A549 (cell line): ENCODE measurements at regions not wholly inside any gene's neighbourhood (a gene's known extent, or its start where the extent isn't known, plus 50 kb on each side); places are given as distances from the start of the nearest gene placed in this dataset.

Experiments
- ATAC-seq, 2 experiments: fragments of 200-7000 bp in 1 of 2; fragments of >200 bp in 1 of 2; cut with Nextera tagmentation in 1 of 2; cut with Tn5 transposase in 1 of 2; 3 replicates each; pipeline versions ENCODE4 v1.8.0 to v1.9.1; 2018 to 2020; ENCODE audit warnings: mild to moderate bottlenecking in 1 of 2, moderate library complexity in 1 of 2
- CTCF ChIA-PET: fragments of 300-600 bp; sonication (Branson Sonifier 250); formaldehyde crosslinking; extraction: SDS; loops from one replicate; lab custom pipeline; 2021; ENCODE audit warnings: antibody characterized with exemption, inconsistent platforms; lab: Yijun Ruan, JAX
- POLR2A ChIA-PET: fragments of 350-600 bp; formaldehyde crosslinking; extraction: SDS; loops from one replicate; lab custom pipeline; 2021; ENCODE audit warnings: antibody characterized with exemption, inconsistent platforms; lab: Yijun Ruan, JAX
- DNase-seq, 2 experiments: peaks; one replicate each; pipeline versions ENCODE4 v3.0.0 to v3.0.0-alpha.2; 2011 to 2016; ENCODE audit warnings: low read depth in 1 of 2, low spot score in 1 of 2
- FAIRE-seq: peaks from 2 replicates; lab custom pipeline; 2011; peaks lifted over from hg19 to GRCh38; lab: Jason Lieb, UNC
- H3K27ac ChIP-seq, 2 experiments: fragments of >200 bp; sonication (Bioruptor Twin); formaldehyde crosslinking; 3 replicates each; pipeline ENCODE4 v1.5.1; 2016 to 2017
- H3K4me1 ChIP-seq: fragments of >200 bp; sonication (Bioruptor Twin); formaldehyde crosslinking; 3 replicates; pipeline ENCODE4 v1.6.1; 2016
- H3K4me2 ChIP-seq: fragments of >200 bp; sonication (Bioruptor Twin); formaldehyde crosslinking; 3 replicates; pipeline ENCODE4 v1.6.1; 2016
- H3K4me3 ChIP-seq: fragments of >200 bp; sonication (Bioruptor Twin); formaldehyde crosslinking; 3 replicates; pipeline ENCODE4 v1.5.1; 2016
- H3K9me3 ChIP-seq: fragments of >200 bp; sonication (Bioruptor Twin); formaldehyde crosslinking; 3 replicates; pipeline ENCODE4 v1.6.1; 2016
- BHLHE40 ChIP-seq: IDR thresholded peaks from 2 replicates; pipeline ENCODE4 v1.6.1; 2012; ENCODE audit warnings: low read depth, low read length, inconsistent platforms
- CHD4 ChIP-seq: fragments of 200-600 bp; sonication (generic); IDR thresholded peaks from 2 replicates; pipeline ENCODE4 v1.6.1; 2016; ENCODE audit warnings: antibody characterized with exemption, mild to moderate bottlenecking, borderline replicate concordance
- FOXS1 ChIP-seq: fragments of 250-450 bp; sonication (Bioruptor Pico); IDR thresholded peaks from 2 replicates; pipeline ENCODE4 v1.5.0; 2020; ENCODE audit warnings: mild to moderate bottlenecking, moderate library complexity
- GATA3 ChIP-seq: IDR thresholded peaks from 2 replicates; pipeline ENCODE4 v1.6.1; 2012; ENCODE audit warnings: borderline replicate concordance
- HDAC2 ChIP-seq: fragments of 200-600 bp; sonication (generic); IDR thresholded peaks from 2 replicates; pipeline ENCODE4 v1.6.1; 2016
- HOXA7 ChIP-seq: fragments of 250-450 bp; sonication (Bioruptor Pico); IDR thresholded peaks from 2 replicates; pipeline ENCODE4 v1.5.0; 2020; ENCODE audit warnings: mild to moderate bottlenecking, moderate library complexity
- HOXB13 ChIP-seq: fragments of 250-450 bp; sonication (Bioruptor Pico); IDR thresholded peaks from 2 replicates; pipeline ENCODE4 v1.5.0; 2020; ENCODE audit warnings: low read depth, mild to moderate bottlenecking, moderate library complexity
- JUNB ChIP-seq: fragments of >200 bp; sonication (Bioruptor Twin); formaldehyde crosslinking; IDR thresholded peaks from 2 replicates; pipeline ENCODE4 v1.6.1; 2016
- KDM1A ChIP-seq: fragments of 200-600 bp; sonication (generic); IDR thresholded peaks from 2 replicates; pipeline ENCODE4 v1.6.1; 2016; ENCODE audit warnings: low read depth, mild to moderate bottlenecking
- KDM5A ChIP-seq: fragments of 200-600 bp; sonication (generic); IDR thresholded peaks from 2 replicates; pipeline ENCODE4 v1.6.1; 2016; ENCODE audit warnings: antibody characterized with exemption, mild to moderate bottlenecking
- MAFK ChIP-seq: fragments of 450-650 bp; IDR thresholded peaks from 2 replicates; pipeline ENCODE4 v1.6.1; 2014; ENCODE audit not compliant: partially characterized antibody
- MAZ ChIP-seq: fragments of 150-350 bp; IDR thresholded peaks from 2 replicates; pipeline ENCODE4 v1.6.1; 2014; ENCODE audit warnings: antibody characterized with exemption, low read depth, low read length, borderline replicate concordance
- MYC ChIP-seq: IDR thresholded peaks from 2 replicates; pipeline ENCODE4 v1.6.1; 2012; ENCODE audit warnings: mild to moderate bottlenecking, inconsistent platforms, low read length, improper control_type of control experiment, borderline replicate concordance
- RAD21 ChIP-seq, 2 experiments: fragments of >200 bp in 1 of 2; sonication (Bioruptor Twin) in 1 of 2; formaldehyde crosslinking in 1 of 2; IDR thresholded peaks in 1 of 2; conservative IDR thresholded peaks in 1 of 2; 2 replicates in 1 of 2; 3 replicates in 1 of 2; pipeline ENCODE4 v1.6.1; 2012 to 2018; ENCODE audit warnings: inconsistent platforms in 1 of 2
- RARB ChIP-seq: fragments of 250-450 bp; sonication (Bioruptor Pico); IDR thresholded peaks from 2 replicates; pipeline ENCODE4 v1.8.0; 2021; ENCODE audit warnings: mild to moderate bottlenecking, moderate library complexity
- RFX5 ChIP-seq: fragments of 450-650 bp; IDR thresholded peaks from 2 replicates; pipeline ENCODE4 v1.7.1; 2014; ENCODE audit warnings: antibody characterized with exemption, mild to moderate bottlenecking, moderate library complexity
- SREBF2 ChIP-seq: fragments of 450-650 bp; IDR thresholded peaks from 2 replicates; pipeline ENCODE4 v1.6.1; 2014; ENCODE audit warnings: mild to moderate bottlenecking, moderate library complexity
- TP53 ChIP-seq: fragments of 250-450 bp; sonication (Bioruptor Pico); IDR thresholded peaks from 2 replicates; pipeline ENCODE4 v1.5.0; 2021; ENCODE audit warnings: mild to moderate bottlenecking, moderate library complexity
- USF2 ChIP-seq: fragments of 450-650 bp; IDR thresholded peaks from 2 replicates; pipeline ENCODE4 v1.6.1; 2014; ENCODE audit warnings: antibody characterized with exemption
- ZC3H11A ChIP-seq: fragments of 450-650 bp; IDR thresholded peaks from 2 replicates; pipeline ENCODE4 v1.6.1; 2014; ENCODE audit warnings: antibody characterized with exemption, mild to moderate bottlenecking
- WGBS: methylation state at CpG from one replicate; pipeline ENCODE4 v1.1.6; 2017; ENCODE audit errors: missing lambda C conversion rate; 5-methylcytosine and 5-hydroxymethylcytosine counted together
- TF ChIP-seq, protein P1 (sequence below): IDR thresholded peaks from 2 replicates; pipeline ENCODE4 v1.6.1; 2012
- TF ChIP-seq, protein P2 (sequence below): fragments of >200 bp; sonication (Bioruptor Twin); formaldehyde crosslinking; IDR thresholded peaks from 2 replicates; pipeline ENCODE4 v1.6.1; 2016
- TF ChIP-seq, protein P3 (sequence below): fragments of 250-450 bp; sonication (Bioruptor Pico); IDR thresholded peaks from 2 replicates; pipeline ENCODE4 v1.5.0; 2020; ENCODE audit warnings: low read depth, mild to moderate bottlenecking, moderate library complexity
- TF ChIP-seq, protein P4 (sequence below): fragments of 150-350 bp; IDR thresholded peaks from 2 replicates; pipeline ENCODE4 v1.6.1; 2014; ENCODE audit warnings: low read depth, mild to moderate bottlenecking, low read length

DNA sequence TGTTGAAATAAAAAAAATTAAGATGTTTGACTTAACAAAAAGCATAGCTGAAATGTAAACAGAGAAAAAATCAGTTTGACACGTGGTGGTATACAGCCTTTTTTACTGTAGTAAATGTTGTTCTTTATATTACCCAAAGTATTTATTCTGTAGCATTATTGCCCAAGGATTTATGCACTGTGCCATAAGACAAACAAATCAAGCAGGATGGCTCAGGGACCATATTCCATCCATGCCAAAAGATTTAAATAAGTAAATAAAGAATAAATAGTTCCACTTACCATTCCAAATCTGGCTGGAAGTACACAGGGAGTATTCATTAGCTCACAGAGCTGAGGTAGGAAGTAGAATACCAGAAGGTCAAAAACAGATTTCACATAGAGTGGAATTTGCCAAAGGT lies 666.7 kb upstream of the CADM2 start:
- no peak for FAIRE-seq
- ChIA-PET POLR2A (no interaction called here), CTCF (no interaction called here)
- ATAC-seq, result no peak
- 0% methylated on average over 1 of the region's 1 CpG for whole genome bisulfite sequencing
- no peak overlapping the region for H3K4me2 ChIP-seq
- H3K4me3 ChIP-seq, result no peak overlapping the region
- TF ChIP-seq USF2 (no peak), MAZ (no peak), JUNB (no peak), MYC (no peak), HDAC2 (no peak), TP53 (CRISPR knock-in tag) (no peak), CHD4 (no peak)
- TF ChIP-seq, protein P1, sequence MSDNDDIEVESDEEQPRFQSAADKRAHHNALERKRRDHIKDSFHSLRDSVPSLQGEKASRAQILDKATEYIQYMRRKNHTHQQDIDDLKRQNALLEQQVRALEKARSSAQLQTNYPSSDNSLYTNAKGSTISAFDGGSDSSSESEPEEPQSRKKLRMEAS, result no peak
- TF ChIP-seq, all 56 proteins: peak for 0
- Histone ChIP-seq H3K4me1 (no peaks in the 10 kb centered on the region), H3K9me3 (no peaks in the 10 kb centered on the region), H3K27ac (no peak overlapping the region)
- DNase-seq, result no peak

- H3K27ac ChIP-seq, result no peak overlapping the region
- ATAC-seq (no peak), DNase-seq (no peak)
- CTCF ChIA-PET, result interaction anchor here (0.7 kb wide), 1 partner anchor 1980 kb away, joined by 3 read pairs; no protein-coding TSS in a partner anchor
- POLR2A ChIA-PET, result no interaction called here
- H3K4me1 ChIP-seq, result no peaks in the 10 kb centered on the region
- no peak for TF ChIP-seq RARB (CRISPR knock-in tag)
- TF ChIP-seq GATA3, result no peak
- no peak for TF ChIP-seq RAD21 (conservative IDR thresholded peaks at IDR 0.05 in 1 of 2, IDR thresholded peaks at IDR 0.05 in 1 of 2)
- no peak for TF ChIP-seq RFX5
- TF ChIP-seq FOXS1 (CRISPR knock-in tag), result no peak
- TF ChIP-seq, protein P2, sequence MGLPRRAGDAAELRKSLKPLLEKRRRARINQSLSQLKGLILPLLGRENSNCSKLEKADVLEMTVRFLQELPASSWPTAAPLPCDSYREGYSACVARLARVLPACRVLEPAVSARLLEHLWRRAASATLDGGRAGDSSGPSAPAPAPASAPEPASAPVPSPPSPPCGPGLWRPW, result no peak
- no peak for TF ChIP-seq KDM5A
- TF ChIP-seq, protein P3, sequence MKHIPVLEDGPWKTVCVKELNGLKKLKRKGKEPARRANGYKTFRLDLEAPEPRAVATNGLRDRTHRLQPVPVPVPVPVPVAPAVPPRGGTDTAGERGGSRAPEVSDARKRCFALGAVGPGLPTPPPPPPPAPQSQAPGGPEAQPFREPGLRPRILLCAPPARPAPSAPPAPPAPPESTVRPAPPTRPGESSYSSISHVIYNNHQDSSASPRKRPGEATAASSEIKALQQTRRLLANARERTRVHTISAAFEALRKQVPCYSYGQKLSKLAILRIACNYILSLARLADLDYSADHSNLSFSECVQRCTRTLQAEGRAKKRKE (CRISPR knock-in tag), result no peak
- TF ChIP-seq SREBF2, result no peak
- TF ChIP-seq ZC3H11A, result no peak
- TF ChIP-seq HOXA7 (CRISPR knock-in tag), result no peak
- TF ChIP-seq, all 56 proteins: peak for 0
- WGBS, result 36% methylated on average over 6 of the region's 6 CpGs
- FAIRE-seq, result no peak
- Histone ChIP-seq H3K4me2 (no peak overlapping the region), H3K4me3 (no peak overlapping the region), H3K9me3 (no peaks in the 10 kb centered on the region)
Observed at GRCh38 chr3:84299329-84299728, 659.5 kb upstream of the CADM2 start.

DNA sequence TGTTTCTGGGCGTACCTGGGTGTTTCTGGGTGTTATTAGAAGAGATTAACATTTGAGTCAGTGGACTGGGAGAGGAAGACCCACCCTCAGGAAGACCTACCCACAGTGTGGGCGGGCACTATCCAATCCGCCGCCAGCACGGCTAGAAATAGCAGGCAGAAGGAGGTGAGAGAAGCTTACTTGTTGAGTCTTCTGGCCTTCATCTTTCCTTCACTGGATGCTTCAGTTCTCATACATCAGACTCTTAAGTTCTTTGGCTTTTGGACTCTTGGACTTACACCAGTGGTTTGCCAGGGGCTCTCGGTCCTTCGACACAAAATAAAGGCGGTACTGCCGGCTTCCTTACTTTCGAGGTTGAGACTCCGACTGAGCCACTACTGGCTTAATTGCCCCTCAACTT lies 654.6 kb upstream of the CADM2 start:
- no peaks in the 10 kb centered on the region for H3K9me3 ChIP-seq
- POLR2A ChIA-PET, result no interaction called here
- H3K27ac ChIP-seq, result no peak overlapping the region
- no peak for FAIRE-seq
- H3K4me2 ChIP-seq, result no peak overlapping the region
- no peak for ATAC-seq
- no peak overlapping the region for H3K4me3 ChIP-seq
- WGBS, result 67% methylated on average over 11 of the region's 11 CpGs
- no peak for DNase-seq
- CTCF ChIA-PET, result no interaction called here
- no peak for TF ChIP-seq BHLHE40
- H3K4me1 ChIP-seq, result no peaks in the 10 kb centered on the region

GRCh38 chr3:84307339-84307738 lies 651.5 kb upstream of the CADM2 start:
- DNase-seq (no peak), FAIRE-seq (no peak), ATAC-seq (no peak)
- ChIA-PET CTCF (no interaction called here), POLR2A (no interaction called here)
- no peaks in the 10 kb centered on the region for H3K4me1 ChIP-seq
- no peak overlapping the region for H3K4me3 ChIP-seq
- no peak overlapping the region for H3K27ac ChIP-seq
- TF ChIP-seq, protein P1, result no peak
- TF ChIP-seq KDM1A, result no peak
- TF ChIP-seq, protein P4, sequence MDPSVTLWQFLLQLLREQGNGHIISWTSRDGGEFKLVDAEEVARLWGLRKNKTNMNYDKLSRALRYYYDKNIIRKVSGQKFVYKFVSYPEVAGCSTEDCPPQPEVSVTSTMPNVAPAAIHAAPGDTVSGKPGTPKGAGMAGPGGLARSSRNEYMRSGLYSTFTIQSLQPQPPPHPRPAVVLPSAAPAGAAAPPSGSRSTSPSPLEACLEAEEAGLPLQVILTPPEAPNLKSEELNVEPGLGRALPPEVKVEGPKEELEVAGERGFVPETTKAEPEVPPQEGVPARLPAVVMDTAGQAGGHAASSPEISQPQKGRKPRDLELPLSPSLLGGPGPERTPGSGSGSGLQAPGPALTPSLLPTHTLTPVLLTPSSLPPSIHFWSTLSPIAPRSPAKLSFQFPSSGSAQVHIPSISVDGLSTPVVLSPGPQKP, result no peak
- TF ChIP-seq HOXB13 (CRISPR knock-in tag), result no peak
- TF ChIP-seq MAFK, result peak; percentile 94
- WGBS, result 3% methylated on average over 1 of the region's 1 CpG
- H3K4me2 ChIP-seq, result no peak overlapping the region
- H3K9me3 ChIP-seq, result no peaks in the 10 kb centered on the region
